Epithelial cell of esophagus (primary cell): ENCODE measurements at regions not wholly inside any gene's neighbourhood (a gene's known extent, or its start where the extent isn't known, plus 50 kb on each side); places are given as distances from the start of the nearest gene placed in this dataset.

Experiments
- DNase-seq: peaks from one replicate; pipeline ENCODE4 v3.0.0; 2010; ENCODE audit warnings: low read depth
- H3K4me3 ChIP-seq: 2 replicates; pipeline ENCODE4 v1.5.1; 2011; ENCODE audit warnings: mild to moderate bottlenecking, low read length, control low read depth
- TF ChIP-seq, protein P1 (sequence below): IDR thresholded peaks from 2 replicates; pipeline ENCODE4 v1.5.1; 2011; ENCODE audit warnings: low read depth, mild to moderate bottlenecking, low read length, control low read depth, inconsistent platforms; ENCODE audit not compliant: insufficient read depth; ENCODE audit errors: missing control alignments

DNA sequence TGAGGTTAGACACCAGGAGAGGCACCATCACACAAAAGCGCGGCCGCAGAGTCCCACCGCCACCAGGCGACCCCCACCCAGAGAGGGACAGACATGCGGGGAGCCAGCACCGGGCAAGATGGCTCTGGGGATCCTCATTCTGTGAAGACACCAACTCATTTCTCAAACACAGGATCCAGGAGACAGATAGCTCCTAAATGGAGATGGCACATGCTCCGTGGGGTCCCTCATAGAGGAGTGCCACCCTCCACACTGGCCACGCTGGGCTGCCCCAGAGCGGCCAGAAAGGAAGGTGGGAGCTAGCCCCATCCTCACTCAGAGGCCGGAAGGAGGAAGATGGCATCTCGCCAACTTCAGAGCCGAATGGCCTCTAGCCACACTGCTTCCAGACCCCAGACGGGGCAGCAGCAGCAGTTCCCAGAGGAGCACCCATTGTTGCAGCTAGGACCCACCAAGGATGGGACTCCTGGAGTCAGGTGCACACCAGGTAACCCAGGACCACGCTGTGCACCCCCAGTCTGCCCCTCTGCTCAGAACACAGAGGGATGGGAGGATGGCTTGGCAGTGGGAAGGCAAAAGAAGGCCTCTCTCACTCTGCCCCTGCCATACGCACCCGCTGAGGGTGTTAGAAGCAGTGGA, 78.6 kb downstream of the ZIC5 start:
- TF ChIP-seq, protein P1, sequence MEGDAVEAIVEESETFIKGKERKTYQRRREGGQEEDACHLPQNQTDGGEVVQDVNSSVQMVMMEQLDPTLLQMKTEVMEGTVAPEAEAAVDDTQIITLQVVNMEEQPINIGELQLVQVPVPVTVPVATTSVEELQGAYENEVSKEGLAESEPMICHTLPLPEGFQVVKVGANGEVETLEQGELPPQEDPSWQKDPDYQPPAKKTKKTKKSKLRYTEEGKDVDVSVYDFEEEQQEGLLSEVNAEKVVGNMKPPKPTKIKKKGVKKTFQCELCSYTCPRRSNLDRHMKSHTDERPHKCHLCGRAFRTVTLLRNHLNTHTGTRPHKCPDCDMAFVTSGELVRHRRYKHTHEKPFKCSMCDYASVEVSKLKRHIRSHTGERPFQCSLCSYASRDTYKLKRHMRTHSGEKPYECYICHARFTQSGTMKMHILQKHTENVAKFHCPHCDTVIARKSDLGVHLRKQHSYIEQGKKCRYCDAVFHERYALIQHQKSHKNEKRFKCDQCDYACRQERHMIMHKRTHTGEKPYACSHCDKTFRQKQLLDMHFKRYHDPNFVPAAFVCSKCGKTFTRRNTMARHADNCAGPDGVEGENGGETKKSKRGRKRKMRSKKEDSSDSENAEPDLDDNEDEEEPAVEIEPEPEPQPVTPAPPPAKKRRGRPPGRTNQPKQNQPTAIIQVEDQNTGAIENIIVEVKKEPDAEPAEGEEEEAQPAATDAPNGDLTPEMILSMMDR = no peak

GRCh38 chr13:99892196-99892613, 79.4 kb downstream of the ZIC5 start:
- no peak for DNase-seq
- H3K4me3 ChIP-seq = no peak overlapping the region

More for the DNA sequence above, 78.6 kb downstream of the ZIC5 start:
- no peak overlapping the region for H3K4me3 ChIP-seq
- no peak for DNase-seq

DNA sequence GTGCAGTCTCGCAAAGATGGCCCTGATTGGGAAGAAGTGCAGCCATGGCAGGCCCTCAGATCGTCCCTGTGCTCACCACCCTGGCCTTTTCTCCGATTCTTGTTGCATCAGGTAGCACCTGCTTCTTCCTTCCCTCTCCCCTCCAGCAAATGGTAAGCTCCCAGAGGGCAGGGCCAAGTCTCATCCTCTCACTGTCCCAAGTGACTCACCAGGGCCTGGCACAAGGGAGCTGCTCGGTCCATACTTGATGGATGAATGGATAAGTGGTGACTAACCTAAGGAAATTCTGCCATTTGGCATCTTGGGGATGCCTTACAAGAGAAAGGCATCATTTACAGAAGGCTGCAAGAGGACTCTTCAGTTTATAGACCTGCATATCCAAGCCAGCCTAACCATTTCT, 84.9 kb downstream of the ZIC5 start:
- peak; percentile 13 for DNase-seq
- H3K4me3 ChIP-seq = no peak overlapping the region
- TF ChIP-seq, protein P1 = no peak

More at GRCh38 chr13:99892196-99892613, 79.4 kb downstream of the ZIC5 start:
- TF ChIP-seq, protein P1 = no peak

DNA sequence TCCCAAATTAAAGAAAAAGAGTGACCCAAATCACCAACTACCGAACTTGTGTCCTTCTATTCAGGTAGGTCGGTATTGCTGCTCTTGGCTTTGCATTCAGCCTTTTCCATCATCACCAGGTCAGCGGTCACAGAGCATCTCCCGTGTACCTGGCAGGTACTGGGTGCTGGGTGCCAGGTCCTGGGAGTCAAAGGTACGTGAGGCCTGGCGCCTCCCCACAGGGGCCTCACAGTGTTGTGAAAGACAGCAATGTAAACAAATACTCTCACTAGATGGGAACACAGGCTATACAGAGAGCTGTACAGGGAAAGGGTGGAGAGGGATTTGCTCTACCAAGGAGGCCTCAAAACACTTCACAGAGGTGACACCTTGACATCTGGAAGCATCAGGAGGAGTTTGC, 86.7 kb downstream of the ZIC5 start:
- TF ChIP-seq, protein P1 = no peak

DNA sequence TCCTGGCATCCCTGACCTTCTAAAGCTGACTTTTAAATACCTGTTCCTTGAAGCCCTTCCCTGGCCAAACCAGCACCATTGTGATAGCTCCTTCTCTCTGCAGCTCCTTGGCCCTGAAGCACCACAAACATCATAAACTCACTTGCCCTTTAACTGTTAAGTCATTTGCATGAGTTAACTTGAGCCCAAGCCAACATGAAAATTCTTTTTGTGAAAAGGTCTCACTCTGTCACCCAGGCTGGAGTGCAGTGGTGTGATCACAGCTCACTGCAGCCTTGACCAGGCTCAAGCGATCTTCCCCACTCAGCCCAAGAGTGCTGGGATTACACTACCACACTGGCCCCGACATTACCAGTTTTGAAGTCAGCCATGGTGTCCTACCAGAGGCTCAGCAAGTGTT, 87.8 kb downstream of the ZIC5 start:
- DNase-seq = no peak
- TF ChIP-seq, protein P1 = no peak

More for the DNA sequence above, 86.7 kb downstream of the ZIC5 start:
- H3K4me3 ChIP-seq = no peak overlapping the region
- no peak for DNase-seq

GRCh38 chr13:99878921-99879610, 92.5 kb downstream of the ZIC5 start:
- TF ChIP-seq, protein P1 = no peak
- H3K4me3 ChIP-seq = no peak overlapping the region
- no peak for DNase-seq

More for the DNA sequence above, 87.8 kb downstream of the ZIC5 start:
- H3K4me3 ChIP-seq = no peak overlapping the region
